ENCODE measurements at regions not wholly inside any gene's neighbourhood (a gene's known extent, or its start where the extent isn't known, plus 50 kb on each side); places are given as distances from the start of the nearest gene placed in this dataset.

- no peak for DNase-seq
- intact Hi-C loops (cut with DNase I; ENCODE audit: low total_unique reads), result no loop called here
- Histone ChIP-seq H3K27me3 (no peaks in the 10 kb centered on the region), H3K36me3 (no peaks in the 10 kb centered on the region), H3K9me3 (no peaks in the 10 kb centered on the region), H3K27ac (no peak overlapping the region), H3K4me1 (no peaks in the 10 kb centered on the region), H3K4me3 (no peak overlapping the region)
- TF ChIP-seq POLR2A (IDR thresholded peaks at IDR 0.05) (no peak), CTCF (IDR thresholded peaks at IDR 0.05) (no peak)
Measured at GRCh38 chr11:112394304-112394703, 133.6 kb upstream of the PLET1 start.

GRCh38 chr11:112396076-112396475, 135.4 kb upstream of the PLET1 start:
- Histone ChIP-seq H3K27me3 (no peaks in the 10 kb centered on the region), H3K27ac (no peak overlapping the region)
- intact Hi-C loops (cut with DNase I; ENCODE audit: low total_unique reads), result no loop called here

GRCh38 chr11:112398798-112399478, 138.3 kb upstream of the PLET1 start:
- intact Hi-C loops (cut with DNase I; ENCODE audit: low total_unique reads), result no loop called here
- DNase-seq, result no peak
- TF ChIP-seq CTCF (IDR thresholded peaks at IDR 0.05), result no peak
- no peak for TF ChIP-seq POLR2A (IDR thresholded peaks at IDR 0.05)
- Histone ChIP-seq H3K4me1 (no peaks in the 10 kb centered on the region), H3K27ac (no peak overlapping the region), H3K4me3 (no peak overlapping the region), H3K9me3 (no peaks in the 10 kb centered on the region), H3K27me3 (no peaks in the 10 kb centered on the region), H3K36me3 (no peaks in the 10 kb centered on the region)

More at GRCh38 chr11:112396076-112396475, 135.4 kb upstream of the PLET1 start:
- Histone ChIP-seq H3K4me1 (no peaks in the 10 kb centered on the region), H3K36me3 (no peaks in the 10 kb centered on the region), H3K9me3 (no peaks in the 10 kb centered on the region), H3K4me3 (no peak overlapping the region)
- TF ChIP-seq POLR2A (IDR thresholded peaks at IDR 0.05) (no peak), CTCF (IDR thresholded peaks at IDR 0.05) (no peak)
- no peak for DNase-seq

GRCh38 chr11:112400476-112401014, 139.9 kb upstream of the PLET1 start:
- Histone ChIP-seq H3K27ac (no peak overlapping the region), H3K4me3 (no peak overlapping the region), H3K27me3 (no peaks in the 10 kb centered on the region), H3K36me3 (no peaks in the 10 kb centered on the region), H3K4me1 (no peaks in the 10 kb centered on the region), H3K9me3 (no peaks in the 10 kb centered on the region)
- intact Hi-C loops (cut with DNase I; ENCODE audit: low total_unique reads), result no loop called here
- no peak for TF ChIP-seq POLR2A (IDR thresholded peaks at IDR 0.05)
- no peak for TF ChIP-seq CTCF (IDR thresholded peaks at IDR 0.05)
- DNase-seq, result no peak

- Histone ChIP-seq H3K4me1 (no peaks in the 10 kb centered on the region), H3K4me3 (no peak overlapping the region), H3K27me3 (no peaks in the 10 kb centered on the region), H3K9me3 (no peaks in the 10 kb centered on the region), H3K36me3 (no peaks in the 10 kb centered on the region), H3K27ac (no peak overlapping the region)
- DNase-seq, result no peak
- TF ChIP-seq CTCF (IDR thresholded peaks at IDR 0.05) (no peak), POLR2A (IDR thresholded peaks at IDR 0.05) (no peak)
- intact Hi-C loops (cut with DNase I; ENCODE audit: low total_unique reads), result no loop called here
Measured at GRCh38 chr11:112401036-112401769, 140.5 kb upstream of the PLET1 start.
